ENCODE measurements at regions not wholly inside any gene's neighbourhood (a gene's known extent, or its start where the extent isn't known, plus 50 kb on each side); places are given as distances from the start of the nearest gene placed in this dataset.

DNA sequence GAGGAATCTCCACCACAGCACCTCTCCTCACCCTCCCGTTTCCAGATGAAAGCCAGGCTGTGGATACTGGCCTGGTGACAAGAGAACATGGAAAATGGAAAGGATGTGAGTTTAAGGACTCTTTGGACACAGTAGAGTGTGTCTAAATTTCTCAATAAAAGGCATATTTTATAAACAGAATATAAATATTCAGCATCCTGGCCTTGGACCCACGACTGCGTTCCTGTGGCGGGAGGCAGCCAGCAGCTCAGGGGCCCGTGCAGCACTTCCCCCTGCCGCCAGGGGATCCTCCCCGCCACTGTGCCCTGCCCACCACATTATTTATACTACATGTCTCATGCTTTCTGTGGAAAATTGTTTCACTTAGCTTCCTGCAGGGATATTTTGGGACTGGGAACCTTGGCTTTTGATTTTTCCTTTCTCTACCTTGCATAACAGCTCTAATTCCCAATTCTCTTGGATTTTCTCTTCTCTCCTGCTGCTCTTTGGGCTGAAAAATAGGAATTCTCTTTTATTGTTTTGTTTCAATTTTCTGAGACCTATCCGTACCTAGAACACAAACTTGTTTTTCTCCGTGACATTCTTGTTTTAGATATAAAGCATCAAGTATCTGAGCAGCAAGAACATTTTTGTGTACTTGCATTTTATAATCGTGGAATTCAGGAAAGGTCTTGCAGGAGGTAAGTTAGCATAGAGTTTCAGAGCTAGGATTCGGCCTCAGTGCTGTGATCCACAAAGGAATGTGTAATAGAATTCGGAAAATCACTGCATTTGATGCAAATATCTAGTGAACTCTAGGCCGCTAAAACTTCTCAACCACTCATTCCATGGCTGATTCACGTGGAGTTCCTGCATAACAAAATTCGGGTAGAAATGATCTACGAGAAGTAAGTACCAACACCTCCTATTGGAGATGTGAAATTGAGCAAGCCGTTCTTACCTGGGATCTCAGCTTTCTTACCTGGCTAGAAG, 107.7 kb upstream of the SPATA13 start:
- no peak overlapping the region for H3K4me3 ChIP-seq (ENCODE audit: low read depth, low read length)
- TF ChIP-seq, protein P1, sequence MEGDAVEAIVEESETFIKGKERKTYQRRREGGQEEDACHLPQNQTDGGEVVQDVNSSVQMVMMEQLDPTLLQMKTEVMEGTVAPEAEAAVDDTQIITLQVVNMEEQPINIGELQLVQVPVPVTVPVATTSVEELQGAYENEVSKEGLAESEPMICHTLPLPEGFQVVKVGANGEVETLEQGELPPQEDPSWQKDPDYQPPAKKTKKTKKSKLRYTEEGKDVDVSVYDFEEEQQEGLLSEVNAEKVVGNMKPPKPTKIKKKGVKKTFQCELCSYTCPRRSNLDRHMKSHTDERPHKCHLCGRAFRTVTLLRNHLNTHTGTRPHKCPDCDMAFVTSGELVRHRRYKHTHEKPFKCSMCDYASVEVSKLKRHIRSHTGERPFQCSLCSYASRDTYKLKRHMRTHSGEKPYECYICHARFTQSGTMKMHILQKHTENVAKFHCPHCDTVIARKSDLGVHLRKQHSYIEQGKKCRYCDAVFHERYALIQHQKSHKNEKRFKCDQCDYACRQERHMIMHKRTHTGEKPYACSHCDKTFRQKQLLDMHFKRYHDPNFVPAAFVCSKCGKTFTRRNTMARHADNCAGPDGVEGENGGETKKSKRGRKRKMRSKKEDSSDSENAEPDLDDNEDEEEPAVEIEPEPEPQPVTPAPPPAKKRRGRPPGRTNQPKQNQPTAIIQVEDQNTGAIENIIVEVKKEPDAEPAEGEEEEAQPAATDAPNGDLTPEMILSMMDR (IDR thresholded peaks at IDR 0.05; ENCODE audit: control insufficient read depth, extremely low read depth, insufficient read depth), result no peak
- DNase-seq (ENCODE audit: low read depth), result no peak

DNA sequence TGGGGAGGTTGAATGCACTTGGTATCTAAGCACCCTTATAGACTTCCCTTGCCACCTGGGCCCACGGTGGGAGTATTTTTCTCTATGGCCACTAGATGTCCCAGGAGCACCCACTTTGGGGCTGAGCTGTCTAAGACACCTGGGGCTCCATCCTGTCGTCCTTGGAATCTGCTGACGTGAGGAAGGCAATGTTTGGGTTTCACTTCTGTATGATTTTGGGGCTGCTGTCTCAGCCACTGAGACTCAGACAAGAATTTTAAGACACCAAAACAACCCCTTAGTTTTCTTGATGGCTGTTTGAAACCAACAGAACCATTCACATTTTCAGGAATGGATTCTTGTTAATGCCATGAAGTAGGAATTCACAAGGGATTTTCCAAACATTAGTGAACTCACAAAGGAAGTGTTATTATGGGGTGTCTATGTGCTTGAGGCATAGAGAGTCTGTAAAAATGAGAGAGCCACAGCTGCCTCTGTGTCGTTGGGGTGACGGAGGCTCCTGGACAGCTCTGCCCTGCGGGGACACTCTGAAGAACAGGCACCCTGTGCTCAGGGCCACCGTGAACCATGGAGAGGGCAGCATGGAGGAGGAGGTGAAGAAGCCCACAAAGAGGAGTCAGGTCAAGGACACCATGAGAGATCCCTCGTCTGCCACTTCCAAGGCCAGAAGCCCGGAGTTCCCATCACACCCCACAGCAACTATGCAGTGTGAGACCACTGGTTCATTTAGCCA, 106.8 kb upstream of the SPATA13 start:
- peak; percentile 49 for DNase-seq (ENCODE audit: low read depth)
- TF ChIP-seq, protein P1 (IDR thresholded peaks at IDR 0.05; ENCODE audit: control insufficient read depth, extremely low read depth, insufficient read depth), result peak; percentile 68

DNA sequence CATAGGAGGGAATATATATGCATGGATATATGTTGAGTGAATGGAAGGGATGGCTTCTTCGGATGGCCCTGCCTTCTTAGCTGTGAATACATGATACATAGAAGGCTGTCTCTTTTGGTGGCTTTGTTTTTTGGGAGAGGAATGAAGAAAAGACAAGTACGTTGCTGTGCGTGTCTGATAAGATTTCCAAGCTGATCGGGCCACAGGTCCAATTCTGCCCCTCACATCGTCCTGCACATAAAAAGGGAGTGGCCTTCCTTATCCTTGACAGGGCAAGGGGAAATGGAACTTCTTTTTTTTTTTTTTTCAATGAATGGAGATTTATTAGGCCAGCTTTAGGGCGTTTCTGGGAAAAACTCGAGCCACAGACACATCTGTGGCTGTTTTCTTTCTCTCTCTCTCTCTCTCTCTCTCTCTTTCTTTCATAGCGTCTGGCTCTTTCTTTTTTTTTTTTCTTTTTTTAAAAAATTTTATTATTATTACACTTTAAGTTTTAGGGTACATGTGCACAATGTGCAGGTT, 103.8 kb upstream of the SPATA13 start:
- TF ChIP-seq, protein P1 (IDR thresholded peaks at IDR 0.05; ENCODE audit: control insufficient read depth, extremely low read depth, insufficient read depth), result no peak
- DNase-seq (ENCODE audit: low read depth), result no peak

More for the DNA sequence above, 106.8 kb upstream of the SPATA13 start:
- no peak overlapping the region for H3K4me3 ChIP-seq (ENCODE audit: low read depth, low read length)

DNA sequence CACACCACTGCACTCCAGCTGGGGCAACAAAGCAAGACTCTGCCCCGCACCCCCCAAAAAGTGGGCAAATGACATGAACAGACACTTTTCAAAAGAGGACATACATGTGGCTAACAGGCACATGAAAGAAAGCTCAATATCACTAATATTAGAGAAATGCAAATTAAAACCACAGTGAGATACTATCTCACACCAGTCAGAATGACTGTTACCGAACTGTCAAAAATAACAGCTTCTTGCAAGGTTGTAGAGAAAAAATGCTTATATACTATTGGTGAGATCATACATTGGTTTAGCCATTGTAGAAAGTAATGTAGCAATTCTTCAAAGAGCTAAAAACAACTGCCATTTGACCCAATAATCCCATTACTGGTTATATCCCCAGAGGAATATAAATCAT, 99.5 kb upstream of the SPATA13 start:
- no peak overlapping the region for H3K4me3 ChIP-seq (ENCODE audit: low read depth, low read length)
- DNase-seq (ENCODE audit: low read depth), result no peak
- TF ChIP-seq, protein P1 (IDR thresholded peaks at IDR 0.05; ENCODE audit: control insufficient read depth, extremely low read depth, insufficient read depth), result no peak

More for the DNA sequence above, 103.8 kb upstream of the SPATA13 start:
- no peak overlapping the region for H3K4me3 ChIP-seq (ENCODE audit: low read depth, low read length)

DNA sequence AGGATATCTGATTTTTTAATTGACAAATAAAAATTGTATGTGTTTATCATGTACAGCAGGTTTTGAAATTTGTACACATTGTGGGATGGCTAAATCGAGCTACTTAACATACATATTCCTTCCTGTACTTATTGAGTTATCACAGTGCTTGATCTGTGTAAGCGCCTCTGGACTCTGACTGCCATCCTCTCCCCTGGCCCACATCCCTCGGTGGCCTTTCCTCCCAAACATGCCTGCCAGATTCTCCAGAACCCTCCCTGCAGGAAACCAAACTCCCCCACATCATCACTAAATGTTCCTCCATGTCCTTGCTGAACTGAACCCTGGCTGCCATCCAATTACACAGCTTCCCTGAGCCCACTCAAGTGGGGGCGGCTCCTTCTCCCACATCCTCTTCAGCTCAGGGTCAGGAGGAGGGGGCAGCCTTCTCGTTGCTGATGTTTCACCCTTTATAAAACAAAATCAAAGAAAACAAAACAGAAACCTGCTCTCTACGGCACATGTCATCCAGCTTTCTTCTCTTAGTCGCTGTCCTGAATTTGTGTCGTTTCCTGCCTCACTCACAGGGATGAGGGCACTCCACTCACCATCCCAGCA, 97.1 kb upstream of the SPATA13 start:
- no peak for DNase-seq (ENCODE audit: low read depth)
- TF ChIP-seq, protein P1 (IDR thresholded peaks at IDR 0.05; ENCODE audit: control insufficient read depth, extremely low read depth, insufficient read depth), result no peak
- no peak overlapping the region for H3K4me3 ChIP-seq (ENCODE audit: low read depth, low read length)

DNA sequence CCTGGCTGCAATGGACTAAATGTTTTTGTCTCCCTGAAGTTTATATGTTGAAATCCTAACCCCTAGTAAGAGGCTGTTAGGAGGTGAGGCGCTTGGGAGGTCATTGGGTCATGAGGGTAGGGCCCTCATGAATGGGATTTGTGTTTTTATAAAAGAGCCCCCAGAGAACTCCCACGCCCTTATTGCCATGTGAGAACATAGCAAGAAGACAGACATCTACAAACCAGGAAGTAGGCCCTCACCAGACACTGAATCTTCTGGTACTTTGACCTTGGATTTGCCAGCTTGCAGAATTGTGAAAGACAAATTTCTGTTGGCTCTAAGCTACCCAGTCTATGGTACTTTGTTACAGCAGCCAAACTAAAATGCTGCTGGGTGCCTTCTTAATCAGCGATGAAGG, 96.1 kb upstream of the SPATA13 start:
- no peak for DNase-seq (ENCODE audit: low read depth)
- TF ChIP-seq, protein P1 (IDR thresholded peaks at IDR 0.05; ENCODE audit: control insufficient read depth, extremely low read depth, insufficient read depth), result no peak
- no peak overlapping the region for H3K4me3 ChIP-seq (ENCODE audit: low read depth, low read length)
